PC-9 (cell line): ENCODE measurements at regions not wholly inside any gene's neighbourhood (a gene's known extent, or its start where the extent isn't known, plus 50 kb on each side); places are given as distances from the start of the nearest gene placed in this dataset.

Experiments used
- BruUV-seq: library from RNA; stranded (reverse); fragments of 400-500 nt; replicated peaks from 2 replicates; lab custom pipeline; 2021; lab: Mats Ljungman, UMichigan
- CTCF ChIA-PET: fragments of 300-600 bp; sonication (Branson Sonifier 250); formaldehyde crosslinking; loops from one replicate; lab custom pipeline; 2022; ENCODE audit warnings: antibody characterized with exemption; lab: Charles Lee
- POLR2A ChIA-PET: fragments of 300-600 bp; sonication (Branson Sonifier 250); formaldehyde crosslinking; loops from one replicate; lab custom pipeline; 2022; ENCODE audit warnings: antibody characterized with exemption; ENCODE audit not compliant: unreplicated experiment; lab: Charles Lee
- DNase-seq, 2 experiments: peaks; one replicate each; pipeline versions ENCODE4 v3.0.0 to v3.0.0-alpha.2; 2015 to 2022; ENCODE audit warnings: mixed read lengths in 1 of 2
- H2AFZ ChIP-seq: fragments of 200-600 bp; sonication (generic); 2 replicates; pipeline ENCODE4 v1.8.1; 2017; ENCODE audit warnings: antibody characterized with exemption
- H3F3A ChIP-seq: fragments of 200-600 bp; sonication (generic); 2 replicates; pipeline ENCODE4 v1.8.1; 2017; ENCODE audit warnings: antibody characterized with exemption, mild to moderate bottlenecking, low read depth; ENCODE audit not compliant: insufficient read depth
- H3K27ac ChIP-seq: fragments of 200-600 bp; sonication (generic); 2 replicates; pipeline ENCODE4 v1.6.1; 2016; ENCODE audit warnings: mixed run types
- H3K27me3 ChIP-seq: fragments of 200-600 bp; sonication (generic); 2 replicates; pipeline ENCODE4 v1.6.1; 2016; ENCODE audit warnings: low read depth, mixed run types; ENCODE audit not compliant: insufficient read depth
- H3K36me3 ChIP-seq: fragments of 200-600 bp; sonication (generic); 2 replicates; pipeline ENCODE4 v1.6.1; 2016; ENCODE audit warnings: low read depth, mixed run types
- H3K4me1 ChIP-seq: fragments of 200-600 bp; sonication (generic); replicated peaks from 2 replicates; pipeline ENCODE4 v1.6.1; 2016; ENCODE audit warnings: mixed run types; ENCODE audit not compliant: insufficient read depth
- H3K4me2 ChIP-seq: fragments of 200-600 bp; sonication (generic); 2 replicates; pipeline ENCODE4 v1.6.1; 2017; ENCODE audit warnings: mixed run types
- H3K4me3 ChIP-seq: fragments of 200-600 bp; sonication (generic); 2 replicates; pipeline ENCODE4 v1.6.1; 2016; ENCODE audit warnings: mixed run types
- H3K79me2 ChIP-seq: fragments of 200-600 bp; sonication (generic); 2 replicates; pipeline ENCODE4 v1.6.1; 2017; ENCODE audit warnings: low read depth, mixed run types
- H3K9me2 ChIP-seq: fragments of 200-600 bp; sonication (generic); 2 replicates; pipeline ENCODE4 v1.8.1; 2017; ENCODE audit warnings: mild to moderate bottlenecking; ENCODE audit not compliant: insufficient read depth
- H3K9me3 ChIP-seq: fragments of 200-600 bp; sonication (generic); 2 replicates; pipeline ENCODE4 v1.8.1; 2016; ENCODE audit warnings: low read depth; ENCODE audit not compliant: insufficient read depth
- H4K20me1 ChIP-seq: fragments of 200-600 bp; sonication (generic); 2 replicates; pipeline ENCODE4 v1.8.1; 2017; ENCODE audit not compliant: insufficient read depth
- CTCF ChIP-seq: fragments of 200-600 bp; sonication (generic); conservative IDR thresholded peaks from 2 replicates; pipeline ENCODE4 v1.6.1; 2017; ENCODE audit warnings: mixed run types, antibody characterized with exemption, mild to moderate bottlenecking, moderate library complexity
- EZH2 ChIP-seq: fragments of 200-600 bp; sonication (generic); IDR thresholded peaks from 2 replicates; pipeline ENCODE4 v1.8.0; 2017; ENCODE audit warnings: antibody characterized with exemption, low read depth
- intact Hi-C: fragments of 100-400 bp; cut with micrococcal nuclease; formaldehyde crosslinking; loops from one replicate; pipeline ENCODE4 v1.10.0; 2022; ENCODE audit not compliant: unreplicated experiment

GRCh38 chr4:73311428-73311827 is 52.8 kb upstream of the ANKRD17 start:
- Histone ChIP-seq H3K27ac (no peak overlapping the region), H3K9me3 (no peaks in the 10 kb centered on the region), H2AFZ (no peak overlapping the region), H3K36me3 (no peaks in the 10 kb centered on the region), H4K20me1 (no peaks in the 10 kb centered on the region), H3K4me2 (no peak overlapping the region), H3K79me2 (no peaks in the 10 kb centered on the region), H3F3A (no peaks in the 10 kb centered on the region), H3K4me1 (no peaks in the 10 kb centered on the region; the same call in 1 of the 2 replicates), H3K27me3 (no peaks in the 10 kb centered on the region), H3K9me2 (no peaks in the 10 kb centered on the region), H3K4me3 (no peak overlapping the region)
- CTCF ChIA-PET = interaction anchor here (0.6 kb wide), 1 partner anchor 337 kb away, joined by 3 read pairs; no protein-coding TSS in a partner anchor
- POLR2A ChIA-PET = no interaction called here
- TF ChIP-seq EZH2 (no peak), CTCF (peak; percentile 54)
- no peak for DNase-seq
- intact Hi-C loops = loop anchor here (2.0 to 5.0 kb wide), 2 partner anchors 174 to 345 kb away; no protein-coding TSS in a partner anchor
- no TSS peak for BruUV-seq

DNA sequence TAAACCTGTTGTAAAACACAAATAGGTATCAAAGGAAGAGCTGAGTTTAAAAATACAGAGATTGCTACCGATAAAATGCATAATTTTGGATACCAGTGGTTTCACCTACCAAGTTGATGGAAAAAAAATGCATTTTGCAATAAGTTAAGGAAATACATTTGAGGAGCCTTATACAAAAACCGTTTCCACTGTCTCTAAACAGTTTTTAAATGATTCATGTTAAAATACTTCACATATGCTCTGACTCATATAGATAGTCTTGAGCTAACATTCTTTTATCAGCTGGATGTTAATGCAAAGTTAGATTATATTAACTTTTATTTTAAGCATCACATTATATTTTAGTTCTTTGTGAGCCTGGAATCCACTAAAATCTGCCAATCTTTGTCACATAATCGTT is 50.6 kb upstream of the ANKRD17 start:
- no peak overlapping the region for H3K27ac ChIP-seq
- H3K4me2 ChIP-seq = no peak overlapping the region
- H4K20me1 ChIP-seq = no peaks in the 10 kb centered on the region
- TF ChIP-seq EZH2 (no peak), CTCF (no peak)
- intact Hi-C loops = no loop called here
- no peaks in the 10 kb centered on the region for H3K9me3 ChIP-seq
- ChIA-PET POLR2A (no interaction called here), CTCF (no interaction called here)
- no peaks in the 10 kb centered on the region for H3F3A ChIP-seq
- H3K79me2 ChIP-seq = no peaks in the 10 kb centered on the region
- H2AFZ ChIP-seq = no peak overlapping the region
- no TSS peak for BruUV-seq
- no peaks in the 10 kb centered on the region for H3K36me3 ChIP-seq
- no peaks in the 10 kb centered on the region for H3K4me1 ChIP-seq
- H3K4me3 ChIP-seq = no peak overlapping the region
- H3K27me3 ChIP-seq = no peaks in the 10 kb centered on the region
- no peaks in the 10 kb centered on the region for H3K9me2 ChIP-seq
- no peak for DNase-seq
